ENCODE measurements at regions not wholly inside any gene's neighbourhood (a gene's known extent, or its start where the extent isn't known, plus 50 kb on each side); places are given as distances from the start of the nearest gene placed in this dataset.

DNA sequence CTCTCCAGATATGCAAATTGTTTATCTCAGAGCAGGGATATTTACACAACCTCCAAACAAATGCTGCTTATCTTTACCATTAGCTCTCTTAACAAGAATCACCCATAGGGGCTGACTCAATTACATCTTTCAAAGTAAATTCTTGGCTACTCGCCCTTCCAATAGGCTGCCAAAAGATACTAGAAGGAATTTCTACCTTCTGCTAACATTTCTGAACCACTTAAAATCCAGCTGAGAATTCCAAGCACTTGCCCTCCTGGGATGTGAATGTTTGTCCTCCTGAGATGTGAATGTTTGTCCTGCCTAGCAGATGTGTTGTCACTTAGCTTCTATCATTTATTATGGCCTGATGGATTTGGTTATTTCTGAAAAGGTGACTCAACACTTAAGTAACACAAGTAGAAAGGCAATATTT lies 388.0 kb downstream of the GJA1 start:
- Histone ChIP-seq H3K27ac (no peak overlapping the region), H3K9me3 (peaks cover 0 to 5% of the 10 kb centered on the region in 2 donors), H3K4me1 (no peaks in the 10 kb centered on the region), H3K27me3 (no peaks in the 10 kb centered on the region), H3K36me3 (no peaks in the 10 kb centered on the region), H3K4me3 (no peak overlapping the region)
- in situ Hi-C loops (cut with MboI; ENCODE audit: low pct_ligation_motif_present in 1 of 4, low pct_unique_long_range_greater_than_20kb in 1 of 4, low sequenced_read_pairs in 3 of 4) = no loop called here
- 40 to 50% methylated on average over 1 of the region's 1 CpG for WGBS, 2 donors (ENCODE audit: low coverage in 1 of 2)
- no peak for DNase-seq
- intact Hi-C loops (cut with DNase I; ENCODE audit: low total_unique reads) = no loop called here
- TF ChIP-seq POLR2A (IDR thresholded peaks at IDR 0.05) (no peak), EP300 (IDR thresholded peaks at IDR 0.05; ENCODE audit: low read depth) (no peak), POLR2AphosphoS5 (IDR thresholded peaks at IDR 0.05) (no peak)
- TF ChIP-seq, protein P1, sequence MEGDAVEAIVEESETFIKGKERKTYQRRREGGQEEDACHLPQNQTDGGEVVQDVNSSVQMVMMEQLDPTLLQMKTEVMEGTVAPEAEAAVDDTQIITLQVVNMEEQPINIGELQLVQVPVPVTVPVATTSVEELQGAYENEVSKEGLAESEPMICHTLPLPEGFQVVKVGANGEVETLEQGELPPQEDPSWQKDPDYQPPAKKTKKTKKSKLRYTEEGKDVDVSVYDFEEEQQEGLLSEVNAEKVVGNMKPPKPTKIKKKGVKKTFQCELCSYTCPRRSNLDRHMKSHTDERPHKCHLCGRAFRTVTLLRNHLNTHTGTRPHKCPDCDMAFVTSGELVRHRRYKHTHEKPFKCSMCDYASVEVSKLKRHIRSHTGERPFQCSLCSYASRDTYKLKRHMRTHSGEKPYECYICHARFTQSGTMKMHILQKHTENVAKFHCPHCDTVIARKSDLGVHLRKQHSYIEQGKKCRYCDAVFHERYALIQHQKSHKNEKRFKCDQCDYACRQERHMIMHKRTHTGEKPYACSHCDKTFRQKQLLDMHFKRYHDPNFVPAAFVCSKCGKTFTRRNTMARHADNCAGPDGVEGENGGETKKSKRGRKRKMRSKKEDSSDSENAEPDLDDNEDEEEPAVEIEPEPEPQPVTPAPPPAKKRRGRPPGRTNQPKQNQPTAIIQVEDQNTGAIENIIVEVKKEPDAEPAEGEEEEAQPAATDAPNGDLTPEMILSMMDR (IDR thresholded peaks at IDR 0.05) = no peak

GRCh38 chr6:121826156-121826810 lies 390.8 kb downstream of the GJA1 start:
- H3K4me1 ChIP-seq = no peaks in the 10 kb centered on the region
- intact Hi-C loops (cut with DNase I; ENCODE audit: low total_unique reads) (no loop called here), in situ Hi-C loops (cut with MboI; ENCODE audit: low pct_ligation_motif_present in 1 of 4, low pct_unique_long_range_greater_than_20kb in 1 of 4, low sequenced_read_pairs in 3 of 4) (no loop called here)
- no peaks in the 10 kb centered on the region for H3K9me3 ChIP-seq
- H3K27me3 ChIP-seq = no peaks in the 10 kb centered on the region
- no peaks in the 10 kb centered on the region for H3K36me3 ChIP-seq
- no peak overlapping the region for H3K27ac ChIP-seq
- no peak overlapping the region for H3K4me3 ChIP-seq
- TF ChIP-seq POLR2A (IDR thresholded peaks at IDR 0.05) (no peak), POLR2AphosphoS5 (IDR thresholded peaks at IDR 0.05) (no peak), EP300 (IDR thresholded peaks at IDR 0.05; ENCODE audit: low read depth) (no peak)
- TF ChIP-seq, protein P1 (IDR thresholded peaks at IDR 0.05) = no peak
- DNase-seq = no peak
- WGBS, 2 donors (ENCODE audit: low coverage in 1 of 2) = 68 to 73% methylated on average over 2 to 4 of the region's 4 CpGs

DNA sequence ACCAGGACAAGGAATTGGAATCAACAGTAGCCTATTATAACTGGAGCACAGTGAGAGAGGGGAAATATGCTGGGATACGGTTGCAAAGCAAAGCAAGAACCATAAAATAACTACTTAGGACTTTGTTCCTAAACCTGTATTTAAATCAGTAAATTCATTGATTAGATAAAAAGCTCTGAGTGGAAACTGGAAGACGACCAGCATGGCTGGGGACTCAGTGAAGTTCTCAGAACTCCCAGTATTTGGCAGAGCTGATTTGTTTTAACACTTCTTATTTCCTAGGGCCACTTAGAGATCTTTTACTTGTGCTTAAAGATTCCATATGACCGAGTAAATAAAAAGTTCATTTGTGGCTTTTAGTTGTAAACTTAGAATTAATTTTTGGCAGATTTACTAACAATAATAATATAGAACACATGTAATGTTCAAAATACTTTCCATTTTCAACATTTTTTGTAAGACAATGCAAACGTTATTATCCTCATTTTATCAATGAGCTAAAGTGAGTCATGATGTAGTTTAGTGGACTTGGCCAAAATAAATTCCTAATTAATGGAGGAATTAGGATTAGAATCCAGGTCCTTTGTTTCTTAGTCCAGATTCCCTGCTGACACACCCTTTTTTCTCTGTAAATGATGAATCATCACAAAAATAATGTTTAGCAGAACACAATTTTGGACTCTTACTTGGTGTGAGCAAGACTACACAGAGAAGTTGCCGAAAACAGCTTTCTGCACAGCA lies 392.9 kb downstream of the GJA1 start:
- H3K9me3 ChIP-seq = no peaks in the 10 kb centered on the region
- H3K27me3 ChIP-seq = no peaks in the 10 kb centered on the region
- H3K4me1 ChIP-seq = no peaks in the 10 kb centered on the region
- no peak for DNase-seq
- in situ Hi-C loops (cut with MboI; ENCODE audit: low pct_ligation_motif_present in 1 of 4, low pct_unique_long_range_greater_than_20kb in 1 of 4, low sequenced_read_pairs in 3 of 4) (no loop called here), intact Hi-C loops (cut with DNase I; ENCODE audit: low total_unique reads) (no loop called here)
- no peaks in the 10 kb centered on the region for H3K36me3 ChIP-seq
- 49 to 53% methylated on average over 5 of the region's 5 CpGs for WGBS, 2 donors (ENCODE audit: low coverage in 1 of 2)
- TF ChIP-seq, protein P1 (IDR thresholded peaks at IDR 0.05) = no peak
- no peak for TF ChIP-seq POLR2AphosphoS5 (IDR thresholded peaks at IDR 0.05)
- TF ChIP-seq POLR2A (IDR thresholded peaks at IDR 0.05) = no peak
- no peak for TF ChIP-seq EP300 (IDR thresholded peaks at IDR 0.05; ENCODE audit: low read depth)
- no peak overlapping the region for H3K4me3 ChIP-seq
- H3K27ac ChIP-seq = no peak overlapping the region

- H3K36me3 ChIP-seq = no peaks in the 10 kb centered on the region
- no peak overlapping the region for H3K27ac ChIP-seq
- DNase-seq = no peak
- TF ChIP-seq, protein P1 (IDR thresholded peaks at IDR 0.05) = no peak
- TF ChIP-seq EP300 (IDR thresholded peaks at IDR 0.05; ENCODE audit: low read depth) (no peak), POLR2A (IDR thresholded peaks at IDR 0.05) (no peak), POLR2AphosphoS5 (IDR thresholded peaks at IDR 0.05) (no peak)
- intact Hi-C loops (cut with DNase I; ENCODE audit: low total_unique reads) (no loop called here), in situ Hi-C loops (cut with MboI; ENCODE audit: low pct_ligation_motif_present in 1 of 4, low pct_unique_long_range_greater_than_20kb in 1 of 4, low sequenced_read_pairs in 3 of 4) (no loop called here)
- no peaks in the 10 kb centered on the region for H3K9me3 ChIP-seq
- no peaks in the 10 kb centered on the region for H3K27me3 ChIP-seq
- H3K4me1 ChIP-seq = no peaks in the 10 kb centered on the region
- H3K4me3 ChIP-seq = no peak overlapping the region
- WGBS, 2 donors (ENCODE audit: low coverage in 1 of 2) = 54 to 70% methylated on average over 1 of the region's 1 CpG
Observed at GRCh38 chr6:121830736-121831135, 395.3 kb downstream of the GJA1 start.

All from transverse colon (tissue), 4 donors.